ENCODE measurements at regions not wholly inside any gene's neighbourhood (a gene's known extent, or its start where the extent isn't known, plus 50 kb on each side); places are given as distances from the start of the nearest gene placed in this dataset.
A peak's percentile ranks its signal among the peaks of the same experiment; 100 is the strongest.

- DNase-seq = no peak
- TF ChIP-seq, protein P1, sequence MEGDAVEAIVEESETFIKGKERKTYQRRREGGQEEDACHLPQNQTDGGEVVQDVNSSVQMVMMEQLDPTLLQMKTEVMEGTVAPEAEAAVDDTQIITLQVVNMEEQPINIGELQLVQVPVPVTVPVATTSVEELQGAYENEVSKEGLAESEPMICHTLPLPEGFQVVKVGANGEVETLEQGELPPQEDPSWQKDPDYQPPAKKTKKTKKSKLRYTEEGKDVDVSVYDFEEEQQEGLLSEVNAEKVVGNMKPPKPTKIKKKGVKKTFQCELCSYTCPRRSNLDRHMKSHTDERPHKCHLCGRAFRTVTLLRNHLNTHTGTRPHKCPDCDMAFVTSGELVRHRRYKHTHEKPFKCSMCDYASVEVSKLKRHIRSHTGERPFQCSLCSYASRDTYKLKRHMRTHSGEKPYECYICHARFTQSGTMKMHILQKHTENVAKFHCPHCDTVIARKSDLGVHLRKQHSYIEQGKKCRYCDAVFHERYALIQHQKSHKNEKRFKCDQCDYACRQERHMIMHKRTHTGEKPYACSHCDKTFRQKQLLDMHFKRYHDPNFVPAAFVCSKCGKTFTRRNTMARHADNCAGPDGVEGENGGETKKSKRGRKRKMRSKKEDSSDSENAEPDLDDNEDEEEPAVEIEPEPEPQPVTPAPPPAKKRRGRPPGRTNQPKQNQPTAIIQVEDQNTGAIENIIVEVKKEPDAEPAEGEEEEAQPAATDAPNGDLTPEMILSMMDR (IDR thresholded peaks at IDR 0.05; ENCODE audit: borderline replicate concordance) = no peak
- no peaks in the 10 kb centered on the region for H3K36me3 ChIP-seq
- H3K27me3 ChIP-seq (ENCODE audit: low read depth) = no peaks in the 10 kb centered on the region
- H3K4me1 ChIP-seq = peaks cover 7% of the 10 kb centered on the region
- intact Hi-C loops (cut with micrococcal nuclease) = no loop called here
- no peaks in the 10 kb centered on the region for H3K9me3 ChIP-seq (replicated peaks)
- no peak overlapping the region for H3K27ac ChIP-seq (replicated peaks)
- H3K4me3 ChIP-seq = no peak overlapping the region
Measured at GRCh38 chr12:19801941-19802340, 362.6 kb downstream of the AEBP2 start.

DNA sequence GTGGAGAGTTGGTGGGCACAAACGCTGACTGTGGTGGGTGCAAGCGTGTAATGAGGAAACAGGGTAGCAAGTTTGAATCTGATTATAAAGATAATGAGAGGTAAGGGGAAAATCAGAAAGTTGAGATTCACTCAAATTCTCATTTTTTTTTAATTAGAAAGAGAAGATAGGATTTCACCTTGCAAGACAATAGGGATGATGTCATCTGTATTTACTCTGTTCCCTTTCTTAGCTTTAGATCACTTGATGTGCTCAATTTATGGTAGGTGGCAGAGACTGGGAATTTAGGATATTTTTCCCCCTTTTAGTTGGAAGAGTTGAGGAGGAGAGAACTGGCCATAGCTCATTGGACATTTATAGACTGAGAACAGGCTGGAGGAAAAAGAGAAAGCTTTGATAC is 363.6 kb downstream of the AEBP2 start:
- no peaks in the 10 kb centered on the region for H3K27me3 ChIP-seq (ENCODE audit: low read depth)
- peaks cover 7% of the 10 kb centered on the region for H3K4me1 ChIP-seq
- H3K27ac ChIP-seq (replicated peaks) = no peak overlapping the region
- TF ChIP-seq, protein P1 (IDR thresholded peaks at IDR 0.05; ENCODE audit: borderline replicate concordance) = no peak
- intact Hi-C loops (cut with micrococcal nuclease) = no loop called here
- no peaks in the 10 kb centered on the region for H3K9me3 ChIP-seq (replicated peaks)
- no peaks in the 10 kb centered on the region for H3K36me3 ChIP-seq
- no peak overlapping the region for H3K4me3 ChIP-seq
- no peak for DNase-seq

- TF ChIP-seq, protein P1 (IDR thresholded peaks at IDR 0.05; ENCODE audit: borderline replicate concordance) = no peak
- H3K36me3 ChIP-seq = no peaks in the 10 kb centered on the region
- no peak overlapping the region for H3K27ac ChIP-seq (replicated peaks)
- H3K9me3 ChIP-seq (replicated peaks) = no peaks in the 10 kb centered on the region
- no peak for DNase-seq
- H3K4me3 ChIP-seq = no peak overlapping the region
- H3K4me1 ChIP-seq = peaks cover 7% of the 10 kb centered on the region
- H3K27me3 ChIP-seq (ENCODE audit: low read depth) = no peaks in the 10 kb centered on the region
- intact Hi-C loops (cut with micrococcal nuclease) = no loop called here
Measured at GRCh38 chr12:19804737-19805136, 365.4 kb downstream of the AEBP2 start.

DNA sequence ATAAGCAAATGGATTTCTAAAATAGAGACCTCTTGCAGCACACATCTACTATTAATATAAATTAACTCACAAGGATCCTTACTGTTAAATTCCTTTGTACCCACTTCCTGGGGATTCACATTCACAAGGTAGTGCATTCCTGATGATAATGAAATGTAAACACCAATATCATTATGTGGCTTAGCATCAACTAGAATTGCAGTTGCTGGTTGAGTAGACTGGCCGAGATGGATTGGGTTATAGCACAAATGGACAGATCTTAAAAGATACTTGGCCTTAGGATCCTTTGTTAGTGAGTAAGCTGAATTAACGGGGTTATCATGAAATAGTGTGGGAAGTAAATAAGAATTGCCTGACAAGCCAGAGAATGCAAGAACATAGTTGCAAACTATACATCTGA is 369.1 kb downstream of the AEBP2 start:
- Histone ChIP-seq H3K27ac (replicated peaks) (no peak overlapping the region), H3K4me1 (no peaks in the 10 kb centered on the region), H3K27me3 (ENCODE audit: low read depth) (no peaks in the 10 kb centered on the region), H3K4me3 (no peak overlapping the region), H3K9me3 (replicated peaks) (no peaks in the 10 kb centered on the region), H3K36me3 (no peaks in the 10 kb centered on the region)
- TF ChIP-seq, protein P1 (IDR thresholded peaks at IDR 0.05; ENCODE audit: borderline replicate concordance) = no peak
- DNase-seq = no peak
- intact Hi-C loops (cut with micrococcal nuclease) = no loop called here

GRCh38 chr12:19810213-19810612 is 370.9 kb downstream of the AEBP2 start:
- Histone ChIP-seq H3K9me3 (replicated peaks) (peaks cover under 1% of the 10 kb centered on the region), H3K27ac (replicated peaks) (peak overlapping the region; percentile 24), H3K27me3 (ENCODE audit: low read depth) (no peaks in the 10 kb centered on the region), H3K4me1 (no peaks in the 10 kb centered on the region), H3K36me3 (no peaks in the 10 kb centered on the region), H3K4me3 (no peak overlapping the region)
- DNase-seq = no peak
- TF ChIP-seq, protein P1 (IDR thresholded peaks at IDR 0.05; ENCODE audit: borderline replicate concordance) = no peak
- intact Hi-C loops (cut with micrococcal nuclease) = no loop called here

- no peak for DNase-seq
- peaks cover 3% of the 10 kb centered on the region for H3K9me3 ChIP-seq (replicated peaks)
- H3K27ac ChIP-seq (replicated peaks) = no peak overlapping the region
- H3K4me3 ChIP-seq = no peak overlapping the region
- H3K4me1 ChIP-seq = no peaks in the 10 kb centered on the region
- intact Hi-C loops (cut with micrococcal nuclease) = no loop called here
- H3K36me3 ChIP-seq = no peaks in the 10 kb centered on the region
- TF ChIP-seq, protein P1 (IDR thresholded peaks at IDR 0.05; ENCODE audit: borderline replicate concordance) = no peak
- no peaks in the 10 kb centered on the region for H3K27me3 ChIP-seq (ENCODE audit: low read depth)
Measured at GRCh38 chr12:19811922-19812321, 372.6 kb downstream of the AEBP2 start.

All from left ventricle myocardium inferior (tissue), 1 donor.